Mesodermal cell (in vitro differentiated cells): ENCODE measurements at regions not wholly inside any gene's neighbourhood (a gene's known extent, or its start where the extent isn't known, plus 50 kb on each side); places are given as distances from the start of the nearest gene placed in this dataset.
"Not testable (repeated sequence)": the region's sequence is repeated elsewhere in the genome, so short reads cannot be mapped to it uniquely, and the experiment has no call there.

Experiments used
- H3K27ac ChIP-seq: 2 replicates; pipeline ENCODE4 v1.7.0; 2013; ENCODE audit warnings: mild to moderate bottlenecking, low read depth, low read length, moderate library complexity; ENCODE audit not compliant: severe bottlenecking
- H3K36me3 ChIP-seq: 2 replicates; pipeline ENCODE4 v1.7.1; 2013; ENCODE audit warnings: mild to moderate bottlenecking, low read length, moderate library complexity; ENCODE audit not compliant: control insufficient read depth, insufficient read depth
- H3K4me1 ChIP-seq: one replicate; pipeline ENCODE4 v1.7.1; 2013; ENCODE audit warnings: mild to moderate bottlenecking, low read length; ENCODE audit not compliant: insufficient read depth, control insufficient read depth, poor library complexity, severe bottlenecking
- H3K4me3 ChIP-seq: 2 replicates; pipeline ENCODE4 v1.7.0; 2013; ENCODE audit warnings: low read length, control low read depth, mild to moderate bottlenecking; ENCODE audit not compliant: insufficient read depth, poor library complexity, severe bottlenecking; ENCODE audit errors: extremely low read depth
- H3K9me3 ChIP-seq: 2 replicates; pipeline ENCODE4 v1.7.1; 2013; ENCODE audit warnings: mild to moderate bottlenecking, low read length, moderate library complexity; ENCODE audit not compliant: control insufficient read depth
- WGBS, 2 experiments: methylation state at CpG; one replicate each; pipeline ENCODE4 v1.1.5; 2013; ENCODE audit warnings: missing lambda C conversion rate in 2 of 2; ENCODE audit not compliant: insufficient coverage in 2 of 2; 5-methylcytosine and 5-hydroxymethylcytosine counted together

- Histone ChIP-seq H3K27ac (no peak overlapping the region), H3K36me3 (no peaks in the 10 kb centered on the region), H3K9me3 (no peaks in the 10 kb centered on the region), H3K4me3 (no peak overlapping the region), H3K4me1 (no peaks in the 10 kb centered on the region)
Observed at GRCh38 chr6:73954881-73955280, 258.9 kb downstream of the CD109 start.

DNA sequence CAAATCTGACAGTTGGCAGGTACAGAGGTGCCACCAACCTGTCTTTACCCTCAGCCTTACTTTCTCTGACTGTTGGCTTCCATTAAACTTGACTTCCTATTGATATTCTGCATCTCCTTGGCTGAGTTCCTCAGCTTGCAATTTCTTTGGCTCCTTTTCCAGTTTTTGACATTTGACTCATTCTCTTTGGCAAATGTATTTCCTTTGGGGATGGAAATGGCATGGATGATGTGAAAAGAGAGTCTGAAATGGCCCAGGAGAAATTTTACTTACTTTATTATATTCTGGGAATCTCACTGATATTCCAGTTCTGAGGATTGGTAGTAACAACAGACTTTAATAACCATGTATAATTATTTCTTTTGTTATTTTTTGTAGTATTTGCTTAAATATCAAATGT lies 255.2 kb downstream of the CD109 start:
- no peak overlapping the region for H3K27ac ChIP-seq
- no peak overlapping the region for H3K4me3 ChIP-seq
- H3K36me3 ChIP-seq = no peaks in the 10 kb centered on the region
- H3K4me1 ChIP-seq = no peaks in the 10 kb centered on the region
- H3K9me3 ChIP-seq = no peaks in the 10 kb centered on the region

DNA sequence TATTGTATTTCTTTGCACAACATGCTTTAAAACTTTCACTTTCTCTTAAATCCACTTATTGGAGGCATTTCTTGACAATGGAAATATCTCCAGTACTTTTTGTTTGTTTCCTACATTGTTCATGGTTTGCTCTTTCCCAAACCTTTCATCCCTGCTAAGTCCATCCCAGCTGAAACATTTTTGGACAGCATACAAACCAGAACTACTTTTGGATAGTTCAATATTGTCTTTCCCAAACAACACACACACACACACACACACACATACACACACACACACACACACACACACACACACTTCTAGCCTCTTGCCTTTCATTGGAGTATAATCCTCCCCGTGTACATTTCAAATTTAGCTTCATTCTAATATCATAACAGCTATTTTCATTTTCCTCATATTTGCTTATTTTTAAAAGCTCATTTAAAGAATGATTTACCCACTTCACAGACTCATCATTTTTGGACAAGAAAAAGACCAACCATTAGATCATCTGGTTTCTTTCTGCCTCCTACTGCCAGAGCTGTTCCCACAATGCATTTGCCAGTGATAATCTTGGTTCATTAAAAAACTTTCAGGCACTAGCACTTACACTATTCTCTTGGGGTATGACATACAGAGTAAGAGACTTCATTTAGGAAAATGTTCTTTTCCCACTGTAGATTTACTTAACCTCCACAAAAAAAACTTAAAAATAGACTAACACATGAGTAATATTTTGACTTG lies 248.1 kb downstream of the CD109 start:
- Histone ChIP-seq H3K4me1 (no peaks in the 10 kb centered on the region), H3K36me3 (no peaks in the 10 kb centered on the region), H3K4me3 (no peak overlapping the region), H3K9me3 (no peaks in the 10 kb centered on the region), H3K27ac (no peak overlapping the region)
- WGBS, 2 experiments = 90 to 100% methylated on average over 1 of the region's 1 CpG

DNA sequence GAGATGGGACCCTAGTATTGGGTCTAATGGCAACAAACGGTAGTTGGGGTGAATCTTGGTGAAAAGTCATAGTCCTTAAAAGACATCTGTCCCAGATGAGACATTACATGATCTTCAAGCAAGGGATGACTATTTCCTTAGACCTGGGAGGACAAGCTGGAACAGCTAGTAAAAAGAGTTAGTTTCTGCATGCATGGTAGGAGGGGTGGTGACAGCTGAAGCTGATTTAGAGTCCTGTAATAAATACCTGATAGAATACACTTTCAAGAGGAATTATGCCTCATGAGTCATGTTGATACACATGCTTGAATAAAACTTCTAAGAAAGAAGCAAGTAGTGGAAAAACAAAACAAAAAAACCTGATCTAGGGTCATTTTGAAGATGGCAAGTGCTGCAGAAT lies 247.4 kb downstream of the CD109 start:
- WGBS, 2 experiments = 80% methylated on average over 1 of the region's 1 CpG; no CpG with 5 or more reads in 1 of the 2 experiments
- Histone ChIP-seq H3K4me1 (no peaks in the 10 kb centered on the region), H3K9me3 (no peaks in the 10 kb centered on the region)

GRCh38 chr6:73942592-73943186 lies 246.7 kb downstream of the CD109 start:
- no peaks in the 10 kb centered on the region for H3K4me1 ChIP-seq
- no peaks in the 10 kb centered on the region for H3K9me3 ChIP-seq
- H3K36me3 ChIP-seq = no peaks in the 10 kb centered on the region
- H3K27ac ChIP-seq = no peak overlapping the region
- WGBS, 2 experiments = 57 to 59% methylated on average over 2 of the region's 3 CpGs
- H3K4me3 ChIP-seq = no peak overlapping the region

More for the DNA sequence above, 247.4 kb downstream of the CD109 start:
- Histone ChIP-seq H3K36me3 (no peaks in the 10 kb centered on the region), H3K27ac (no peak overlapping the region), H3K4me3 (no peak overlapping the region)

DNA sequence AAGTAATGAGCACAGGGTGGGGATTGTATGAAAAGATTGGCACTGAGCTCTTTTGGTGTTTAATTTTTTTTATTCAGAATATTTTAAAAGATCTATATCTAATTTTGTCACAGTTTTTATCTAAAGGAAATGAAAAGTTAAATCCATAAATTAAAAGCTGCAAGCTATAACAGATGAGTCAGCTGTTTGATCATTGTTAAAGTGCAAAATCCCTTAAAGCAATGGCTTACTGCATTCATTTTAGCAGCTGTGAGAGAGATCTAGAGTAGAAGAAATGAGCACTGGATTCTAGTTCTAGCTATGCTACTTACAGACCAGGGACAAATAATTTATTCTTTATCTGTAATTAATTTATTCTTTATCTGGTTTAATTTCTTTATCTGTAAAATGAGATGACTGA lies 245.9 kb downstream of the CD109 start:
- Histone ChIP-seq H3K4me3 (no peak overlapping the region), H3K27ac (no peak overlapping the region), H3K9me3 (no peaks in the 10 kb centered on the region), H3K36me3 (no peaks in the 10 kb centered on the region), H3K4me1 (no peaks in the 10 kb centered on the region)

GRCh38 chr6:73937805-73938204 lies 241.8 kb downstream of the CD109 start:
- no peak overlapping the region for H3K27ac ChIP-seq
- no peak overlapping the region for H3K4me3 ChIP-seq
- H3K4me1 ChIP-seq = no peaks in the 10 kb centered on the region
- no peaks in the 10 kb centered on the region for H3K36me3 ChIP-seq
- H3K9me3 ChIP-seq = no peaks in the 10 kb centered on the region

GRCh38 chr6:73932866-73933265 lies 236.9 kb downstream of the CD109 start:
- H3K27ac ChIP-seq = no peak overlapping the region
- no peaks in the 10 kb centered on the region for H3K9me3 ChIP-seq
- H3K4me3 ChIP-seq = no peak overlapping the region
- H3K4me1 ChIP-seq = no peaks in the 10 kb centered on the region
- no peaks in the 10 kb centered on the region for H3K36me3 ChIP-seq

DNA sequence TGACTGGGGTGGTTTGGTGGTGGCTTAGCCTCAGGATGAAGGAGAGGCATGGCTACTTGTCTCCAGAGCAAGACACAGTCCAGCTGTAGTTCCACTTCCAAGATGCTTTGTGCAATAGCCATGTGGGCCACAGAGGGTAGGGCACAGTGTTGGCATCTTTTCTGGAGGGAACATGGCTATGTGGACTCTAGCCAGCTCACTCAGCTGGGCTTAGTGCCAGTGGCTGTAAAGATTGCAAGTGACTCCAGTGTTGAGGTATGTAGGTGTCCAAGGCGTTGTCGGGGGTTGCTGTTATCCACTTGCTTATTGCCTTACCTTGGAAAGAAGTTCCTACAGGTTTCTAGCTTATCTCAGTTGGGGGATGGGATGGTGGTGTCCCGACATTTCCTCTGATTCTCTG lies 233.4 kb downstream of the CD109 start:
- Histone ChIP-seq H3K4me1 (no peaks in the 10 kb centered on the region), H3K4me3 (no peak overlapping the region), H3K9me3 (no peaks in the 10 kb centered on the region), H3K36me3 (no peaks in the 10 kb centered on the region), H3K27ac (no peak overlapping the region)
- WGBS, 2 experiments = 60% methylated on average over 2 of the region's 3 CpGs; no CpG with 5 or more reads in 1 of the 2 experiments

DNA sequence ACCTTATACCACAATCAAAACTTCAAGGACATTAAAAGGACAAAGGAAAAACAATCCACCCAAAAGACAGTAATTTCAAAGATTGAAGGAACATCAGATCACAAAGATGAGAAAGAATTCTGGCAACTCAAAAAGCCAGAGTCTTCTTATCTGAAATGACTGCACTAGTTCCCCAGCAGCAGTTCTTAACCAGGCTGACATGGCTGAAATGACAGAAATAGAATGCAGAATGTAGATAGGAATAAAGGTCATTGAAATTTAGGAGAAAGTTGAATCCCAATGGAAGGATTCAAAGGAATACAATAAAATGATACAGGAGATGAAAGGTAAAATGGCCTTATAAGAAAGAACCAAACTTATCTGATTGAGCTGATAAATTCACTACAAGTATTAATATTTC lies 231.4 kb downstream of the CD109 start:
- Histone ChIP-seq H3K9me3 (no peaks in the 10 kb centered on the region), H3K27ac (no peak overlapping the region), H3K4me1 (no peaks in the 10 kb centered on the region), H3K36me3 (no peaks in the 10 kb centered on the region), H3K4me3 (no peak overlapping the region)

GRCh38 chr6:73925703-73926102 lies 229.7 kb downstream of the CD109 start:
- WGBS, 2 experiments = 92% methylated on average over 8 of the region's 17 CpGs
- not testable (repeated sequence) for H3K9me3 ChIP-seq, H3K36me3 ChIP-seq

More at GRCh38 chr6:73925703-73926102, 229.7 kb downstream of the CD109 start:
- H3K4me1 ChIP-seq, H3K27ac ChIP-seq, H3K4me3 ChIP-seq: not testable (repeated sequence)
